SK-N-SH (cell line): ENCODE measurements at regions not wholly inside any gene's neighbourhood (a gene's known extent, or its start where the extent isn't known, plus 50 kb on each side); places are given as distances from the start of the nearest gene placed in this dataset.

Experiments used
- EP300 ChIP-seq, 2 experiments: IDR thresholded peaks; 2 replicates each; pipeline versions ENCODE4 v1.4.0 to v1.6.1; 2012; ENCODE audit warnings: borderline replicate concordance in 1 of 2, low read depth in 1 of 2, low read length in 1 of 2
- POLR2AphosphoS5 ChIP-seq: IDR thresholded peaks from 2 replicates; pipeline ENCODE4 v1.6.1; 2012; ENCODE audit warnings: low read depth, low read length
- RFX5 ChIP-seq: IDR thresholded peaks from 2 replicates; pipeline ENCODE4 v1.6.1; 2012; ENCODE audit warnings: mild to moderate bottlenecking, improper control_type of control experiment, low read length
- TCF12 ChIP-seq: IDR thresholded peaks from 2 replicates; pipeline ENCODE4 v1.4.0; 2012

DNA sequence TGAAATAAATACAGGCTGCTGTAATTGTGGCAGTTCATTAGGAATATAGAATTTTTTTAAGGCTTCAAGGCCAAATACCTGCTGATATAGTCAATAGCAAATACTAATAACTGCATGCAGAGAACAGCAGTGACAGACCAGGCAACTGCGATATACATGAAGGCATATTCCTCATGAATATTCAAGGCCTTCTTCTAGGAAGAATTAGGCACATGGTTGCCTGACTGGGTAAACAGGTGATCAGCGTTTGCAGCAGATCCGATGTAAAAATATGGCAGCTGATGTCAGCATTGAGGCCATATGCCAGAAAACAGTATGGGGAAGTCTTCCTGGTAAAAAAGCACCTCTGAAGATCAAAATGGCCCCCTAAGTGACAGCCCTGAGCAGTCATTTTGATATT is 629.7 kb downstream of the UQCRFS1 start:
- no peak for TF ChIP-seq POLR2AphosphoS5
- TF ChIP-seq TCF12: no peak
- TF ChIP-seq EP300 (IDR thresholded peaks at IDR 0.05; ENCODE audit: borderline replicate concordance in 1 of 2, low read depth in 1 of 2, low read length in 1 of 2): no peak
- TF ChIP-seq RFX5: no peak
